Transverse colon (tissue), 4 donors: ENCODE measurements at regions not wholly inside any gene's neighbourhood (a gene's known extent, or its start where the extent isn't known, plus 50 kb on each side); places are given as distances from the start of the nearest gene placed in this dataset.

Source experiments
- DNase-seq: peaks from one replicate; pipeline ENCODE4 v3.0.0-alpha.2; 2019
- H3K27ac ChIP-seq, 4 donors: fragments of 200-600 bp; sonication (generic); 2 replicates each; pipeline ENCODE4 v1.5.1; 2016 to 2018; ENCODE audit warnings: inconsistent platforms in 4 of 4
- H3K27me3 ChIP-seq: fragments of 200-600 bp; sonication (generic); 2 replicates; pipeline ENCODE4 v1.5.1; 2017; ENCODE audit warnings: inconsistent platforms
- H3K36me3 ChIP-seq, 4 donors: fragments of 200-600 bp; sonication (generic); 2 replicates each; pipeline ENCODE4 v1.5.1; 2017 to 2019; ENCODE audit warnings: inconsistent platforms in 4 of 4
- H3K4me1 ChIP-seq, 4 donors: fragments of 200-600 bp; sonication (generic); 2 replicates each; pipeline ENCODE4 v1.5.1; 2017 to 2020; ENCODE audit warnings: inconsistent platforms in 4 of 4
- H3K4me3 ChIP-seq, 4 donors: fragments of 200-600 bp; sonication (generic); 1 replicate in 1 of 4; 2 replicates in 3 of 4; pipeline versions ENCODE4 v1.5.1 to v1.6.1; 2017 to 2019; ENCODE audit warnings: inconsistent platforms in 4 of 4
- H3K9me3 ChIP-seq, 2 donors: fragments of 200-600 bp; sonication (generic); 2 replicates each; pipeline ENCODE4 v1.5.1; 2017 to 2019; ENCODE audit warnings: inconsistent platforms in 2 of 2
- CTCF ChIP-seq, 5 experiments: fragments of 200-600 bp in 3 of 5; fragments of 450-650 bp in 2 of 5; sonication (generic) in 3 of 5; IDR thresholded peaks; 1 replicate in 2 of 5; 2 replicates in 3 of 5; pipeline ENCODE4 v1.5.1; 2016 to 2017; ENCODE audit warnings: antibody characterized with exemption in 5 of 5, inconsistent platforms in 3 of 5, mild to moderate bottlenecking in 2 of 5, moderate library complexity in 1 of 5
- EP300 ChIP-seq: sonication (generic); formaldehyde crosslinking; IDR thresholded peaks from one replicate; pipeline ENCODE4 v1.6.1; 2017; ENCODE audit warnings: antibody characterized with exemption, low read depth
- POLR2A ChIP-seq: fragments of 450-650 bp; IDR thresholded peaks from one replicate; pipeline ENCODE4 v1.6.1; 2016; ENCODE audit warnings: antibody characterized with exemption, mild to moderate bottlenecking, moderate library complexity
- POLR2AphosphoS5 ChIP-seq, 3 donors: sonication (generic); formaldehyde crosslinking; IDR thresholded peaks; one replicate each; pipeline ENCODE4 v1.6.1; 2016; ENCODE audit warnings: antibody characterized with exemption in 3 of 3
- WGBS, 2 donors: methylation state at CpG; one replicate each; pipeline ENCODE4 v1.1.5; 2018; ENCODE audit warnings: low coverage in 1 of 2; 5-methylcytosine and 5-hydroxymethylcytosine counted together
- in situ Hi-C, 4 donors: fragments of 200-750 bp; cut with MboI; loops; one replicate each; pipeline versions ENCODE4 v1.15.0 to v1.15.1; 2017; ENCODE audit warnings: low sequenced_read_pairs in 3 of 4, low pct_ligation_motif_present in 1 of 4, low pct_unique_long_range_greater_than_20kb in 1 of 4
- intact Hi-C: fragments of 100-400 bp; cut with DNase I; formaldehyde crosslinking; loops from one replicate; pipeline ENCODE4 v1.15.1; 2023; ENCODE audit warnings: low total_unique reads

GRCh38 chr5:13063088-13063487, 881.4 kb downstream of the DNAH5 start:
- Histone ChIP-seq H3K4me3 (no peak overlapping the region), H3K4me1 (no peaks in the 10 kb centered on the region), H3K9me3 (no peaks in the 10 kb centered on the region), H3K36me3 (no peaks in the 10 kb centered on the region), H3K27ac (no peak overlapping the region), H3K27me3 (no peaks in the 10 kb centered on the region)
- intact Hi-C loops, result no loop called here
- WGBS, 2 donors, result 56 to 59% methylated on average over 1 of the region's 1 CpG
- no peak for DNase-seq
- in situ Hi-C loops, result no loop called here
- TF ChIP-seq POLR2AphosphoS5 (IDR thresholded peaks at IDR 0.05) (no peak), CTCF (IDR thresholded peaks at IDR 0.05) (no peak), EP300 (no peak), POLR2A (no peak)

GRCh38 chr5:13045897-13046551, 898.5 kb downstream of the DNAH5 start:
- H3K27me3 ChIP-seq, result no peaks in the 10 kb centered on the region
- no peaks in the 10 kb centered on the region for H3K36me3 ChIP-seq
- DNase-seq, result no peak
- intact Hi-C loops (no loop called here), in situ Hi-C loops (no loop called here)
- TF ChIP-seq CTCF (IDR thresholded peaks at IDR 0.05) (no peak), EP300 (no peak), POLR2A (no peak), POLR2AphosphoS5 (IDR thresholded peaks at IDR 0.05) (no peak)
- WGBS, 2 donors, result 36 to 54% methylated on average over 3 of the region's 3 CpGs
- no peak overlapping the region for H3K4me3 ChIP-seq
- peaks cover 0 to 6% of the 10 kb centered on the region in 2 donors for H3K9me3 ChIP-seq
- no peaks in the 10 kb centered on the region for H3K4me1 ChIP-seq
- H3K27ac ChIP-seq, result no peak overlapping the region

- TF ChIP-seq CTCF (IDR thresholded peaks at IDR 0.05), result no peak
- no peak for TF ChIP-seq POLR2A
- no peak for TF ChIP-seq POLR2AphosphoS5 (IDR thresholded peaks at IDR 0.05)
- no peak for TF ChIP-seq EP300
- intact Hi-C loops, result no loop called here
These were observed 910.4 kb downstream of the DNAH5 start for GRCh38 chr5:13034061-13034460.

GRCh38 chr5:13029211-13029610, 915.3 kb downstream of the DNAH5 start:
- Histone ChIP-seq H3K36me3 (no peaks in the 10 kb centered on the region), H3K4me3 (no peak overlapping the region), H3K27me3 (no peaks in the 10 kb centered on the region), H3K9me3 (peaks cover 0 to 3% of the 10 kb centered on the region in 2 donors), H3K27ac (no peak overlapping the region), H3K4me1 (no peaks in the 10 kb centered on the region)
- WGBS, 2 donors, result 0 to 44% methylated on average over 1 of the region's 1 CpG
- TF ChIP-seq POLR2A, result no peak
- TF ChIP-seq EP300, result no peak
- no peak for TF ChIP-seq POLR2AphosphoS5 (IDR thresholded peaks at IDR 0.05)
- no peak for DNase-seq
- intact Hi-C loops, result no loop called here
- in situ Hi-C loops, result no loop called here

More at GRCh38 chr5:13034061-13034460, 910.4 kb downstream of the DNAH5 start:
- Histone ChIP-seq H3K4me3 (no peak overlapping the region), H3K9me3 (no peaks in the 10 kb centered on the region), H3K4me1 (no peaks in the 10 kb centered on the region), H3K27ac (no peak overlapping the region), H3K36me3 (no peaks in the 10 kb centered on the region), H3K27me3 (no peaks in the 10 kb centered on the region)
- no peak for DNase-seq
- WGBS, 2 donors, result 60 to 82% methylated on average over 2 of the region's 2 CpGs
- in situ Hi-C loops, result no loop called here

- in situ Hi-C loops, result no loop called here
These were observed 916.6 kb downstream of the DNAH5 start for GRCh38 chr5:13027874-13028273.

More at GRCh38 chr5:13027874-13028273, 916.6 kb downstream of the DNAH5 start:
- H3K4me1 ChIP-seq, result no peaks in the 10 kb centered on the region
- H3K4me3 ChIP-seq, result no peak overlapping the region
- DNase-seq, result no peak
- WGBS, 2 donors, result 59 to 68% methylated on average over 4 of the region's 4 CpGs
- intact Hi-C loops, result no loop called here
- no peaks in the 10 kb centered on the region for H3K36me3 ChIP-seq
- no peak overlapping the region for H3K27ac ChIP-seq
- H3K27me3 ChIP-seq, result no peaks in the 10 kb centered on the region
- H3K9me3 ChIP-seq, result peaks cover 0 to 3% of the 10 kb centered on the region in 2 donors
- TF ChIP-seq CTCF (IDR thresholded peaks at IDR 0.05), result no peak
- TF ChIP-seq EP300, result no peak
